Brain pericyte (primary cell): ENCODE measurements at regions not wholly inside any gene's neighbourhood (a gene's known extent, or its start where the extent isn't known, plus 50 kb on each side); places are given as distances from the start of the nearest gene placed in this dataset.
"Not testable (repeated sequence)": the region's sequence is repeated elsewhere in the genome, so short reads cannot be mapped to it uniquely, and the experiment has no call there.

Experiments
- DNase-seq: peaks from one replicate; pipeline ENCODE4 v3.0.0-alpha.2; 2012; ENCODE audit warnings: low read depth, low spot score

DNA sequence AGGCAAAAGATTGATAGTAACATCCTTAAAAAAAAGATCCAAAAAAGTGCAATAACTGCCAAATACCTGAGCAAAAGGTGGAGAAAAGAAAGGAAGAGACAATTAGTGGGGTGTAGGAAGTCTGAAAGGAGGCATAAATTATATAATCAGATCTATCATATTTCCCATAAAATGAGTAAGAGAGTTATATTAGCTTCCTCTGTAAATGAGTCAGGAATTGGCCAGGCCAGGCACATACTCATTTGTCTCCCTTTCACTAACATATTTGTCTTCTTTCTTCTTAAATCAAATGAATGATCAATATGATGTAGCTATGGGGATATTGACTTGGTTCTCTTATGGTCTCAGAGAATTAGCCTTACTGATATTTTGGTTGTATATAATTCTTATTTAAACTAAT, 292.3 kb upstream of the CADM2 start:
- no peak for DNase-seq

DNA sequence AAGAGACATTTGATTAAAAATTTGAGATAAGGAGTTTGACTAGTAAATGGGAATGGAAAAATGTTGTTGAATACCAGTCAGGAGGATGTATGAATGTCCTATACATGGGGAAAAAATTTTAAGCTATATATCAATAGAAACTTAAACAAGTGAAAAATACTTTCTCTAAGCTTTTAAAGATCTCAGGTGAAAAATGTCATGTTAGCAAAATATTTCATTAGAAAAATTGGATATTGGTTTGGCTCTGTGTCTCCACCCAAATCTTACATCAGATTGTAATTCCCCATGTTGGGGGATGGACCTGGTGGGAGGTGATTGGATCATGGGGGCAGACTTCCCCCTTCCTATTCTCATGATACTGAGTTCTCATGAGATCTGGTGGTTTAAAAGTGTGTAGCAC, 279.6 kb upstream of the CADM2 start:
- no peak for DNase-seq

- no peak for DNase-seq
Observed at GRCh38 chr3:84680700-84681099, 278.1 kb upstream of the CADM2 start.

DNA sequence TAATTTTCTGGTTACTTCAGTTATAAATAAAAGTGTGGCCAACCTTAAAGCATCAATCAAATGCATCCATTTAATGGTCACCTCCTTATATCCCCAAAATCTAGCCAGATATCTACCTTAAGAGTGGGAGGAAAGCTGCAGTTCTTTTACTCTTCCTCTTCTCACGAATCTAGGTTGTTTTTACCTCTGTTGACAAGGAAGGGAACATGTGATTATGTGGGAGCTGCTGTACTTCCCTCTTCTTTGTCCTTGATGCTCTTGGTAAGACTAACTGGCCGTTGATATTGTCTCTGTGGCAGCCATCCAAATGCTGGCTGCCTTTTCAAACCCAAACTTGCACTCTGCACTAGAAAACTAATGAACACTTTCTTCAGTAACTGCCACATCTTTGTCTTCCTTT, 275.3 kb upstream of the CADM2 start:
- DNase-seq = no peak

DNA sequence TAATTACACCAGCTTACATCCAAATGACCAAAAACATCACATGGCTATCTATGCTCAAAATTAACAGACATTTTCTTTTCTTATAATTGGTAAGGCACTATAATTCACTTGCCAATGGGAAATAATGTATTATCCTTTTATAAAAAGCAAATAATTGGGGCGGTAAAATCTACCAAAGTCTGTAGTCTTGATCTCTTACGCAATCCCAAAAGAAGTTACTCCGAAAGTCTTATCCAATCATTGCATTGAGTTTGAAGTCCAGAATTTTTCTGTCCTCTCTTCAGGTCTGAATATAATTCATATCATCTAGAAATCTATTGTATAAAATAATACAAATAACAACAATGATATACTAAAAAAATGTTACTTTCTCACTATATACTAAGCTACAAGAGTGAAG, 273.3 kb upstream of the CADM2 start:
- no peak for DNase-seq

GRCh38 chr3:84692261-84692660, 266.5 kb upstream of the CADM2 start:
- DNase-seq = peak; percentile 1

GRCh38 chr3:84710288-84710687, 248.5 kb upstream of the CADM2 start:
- not testable (repeated sequence) for DNase-seq

DNA sequence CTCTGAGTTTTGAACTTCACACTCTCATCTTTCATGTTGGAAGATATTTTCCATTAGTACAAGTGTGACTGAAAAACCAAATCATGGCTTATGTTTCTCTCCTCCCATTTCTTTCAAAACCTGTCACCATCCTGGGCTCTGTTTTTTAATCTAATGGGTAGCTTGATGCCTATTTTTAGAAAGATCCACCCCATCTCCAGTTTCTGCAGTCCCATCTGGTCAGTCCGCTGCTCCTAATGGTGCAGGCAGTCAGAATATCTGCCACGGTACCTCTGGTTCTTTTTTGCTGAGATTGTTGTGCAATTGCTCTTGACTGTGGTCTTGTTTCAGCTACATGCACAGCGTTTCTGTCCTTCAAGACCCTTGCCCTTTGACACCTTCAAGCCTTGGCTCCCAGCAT, 240.9 kb upstream of the CADM2 start:
- no peak for DNase-seq

DNA sequence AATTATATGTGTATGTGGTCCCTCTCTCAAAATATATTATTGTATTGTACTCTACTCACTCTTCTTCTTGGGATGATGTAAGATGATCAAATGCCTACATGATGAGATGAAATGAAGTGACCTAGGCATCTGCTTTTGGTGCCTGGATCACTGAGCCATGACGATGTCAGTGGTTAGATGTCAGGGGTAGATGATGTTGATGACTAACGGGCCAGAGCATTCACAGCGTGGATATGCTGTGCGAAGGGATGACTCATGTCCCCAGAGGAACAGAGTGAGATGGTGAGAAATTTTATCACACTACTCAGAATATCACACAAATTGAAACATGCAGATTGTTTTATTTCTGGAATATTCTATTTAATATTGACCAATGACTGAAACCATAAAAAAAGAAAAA, 233.9 kb upstream of the CADM2 start:
- peak; percentile 15 for DNase-seq

DNA sequence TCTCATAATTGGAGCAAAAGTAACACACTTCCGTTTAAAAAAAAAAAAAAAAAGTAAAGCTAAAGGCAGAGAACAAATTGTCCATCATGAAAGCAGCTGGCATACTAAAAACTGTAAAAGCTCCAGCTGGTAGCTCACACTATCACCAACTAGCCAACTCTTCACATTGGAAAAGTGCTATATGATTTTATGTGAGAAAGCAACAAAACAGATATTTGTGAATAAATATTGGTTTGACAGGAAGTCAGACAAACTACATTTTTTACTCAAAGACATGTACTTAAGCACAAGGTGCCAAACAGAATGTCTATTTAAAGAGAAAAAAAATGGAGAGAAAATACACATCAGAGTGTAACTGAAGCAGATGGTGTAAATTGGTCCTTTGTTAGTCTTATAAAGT, 231.2 kb upstream of the CADM2 start:
- no peak for DNase-seq

- DNase-seq = not testable (repeated sequence)
Observed at GRCh38 chr3:84734731-84735130, 224.1 kb upstream of the CADM2 start.

GRCh38 chr3:84738086-84738485, 220.7 kb upstream of the CADM2 start:
- no peak for DNase-seq

GRCh38 chr3:84742915-84743425, 215.8 kb upstream of the CADM2 start:
- DNase-seq = no peak

DNA sequence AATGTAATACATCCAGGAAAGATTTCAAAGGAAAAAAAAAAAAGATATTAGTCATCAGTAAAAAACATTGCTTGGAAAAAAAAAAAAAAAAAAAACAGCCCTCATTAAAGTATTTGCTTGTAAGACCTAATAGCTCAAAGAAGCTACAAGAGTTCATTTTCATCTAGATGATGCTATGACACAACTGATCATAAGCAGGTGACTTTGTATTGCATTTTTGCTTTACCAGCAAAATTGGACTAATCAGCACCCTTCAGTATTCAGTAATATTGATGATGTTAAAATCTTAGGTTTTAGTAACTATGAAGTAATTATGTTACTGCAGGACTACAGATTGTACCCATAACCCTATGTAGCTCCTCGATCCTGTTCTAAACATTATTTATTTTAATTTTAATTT, 214.7 kb upstream of the CADM2 start:
- no peak for DNase-seq

- DNase-seq = no peak
Observed at GRCh38 chr3:84755860-84756259, 202.9 kb upstream of the CADM2 start.

GRCh38 chr3:84759361-84759760, 199.4 kb upstream of the CADM2 start:
- DNase-seq = no peak

- no peak for DNase-seq
Observed at GRCh38 chr3:84772841-84773240, 185.9 kb upstream of the CADM2 start.

DNA sequence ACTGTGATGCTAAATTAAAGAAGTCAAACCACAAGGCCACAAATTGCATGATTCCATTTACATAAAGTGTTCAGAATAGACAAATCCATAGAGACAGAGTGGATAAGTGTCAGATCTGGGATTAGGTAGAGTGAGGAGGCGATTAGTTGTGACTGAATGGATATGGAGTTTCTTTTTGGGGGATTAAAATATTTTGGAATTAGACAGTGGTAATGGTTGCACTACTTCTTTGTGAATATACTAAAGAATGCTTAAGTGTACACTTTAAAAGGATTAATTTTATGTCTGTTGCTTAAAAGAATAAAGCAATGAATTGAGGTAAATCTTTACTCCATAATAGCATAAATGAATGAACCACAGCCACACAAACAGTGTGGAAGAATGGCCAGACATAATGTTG, 175.5 kb upstream of the CADM2 start:
- no peak for DNase-seq

DNA sequence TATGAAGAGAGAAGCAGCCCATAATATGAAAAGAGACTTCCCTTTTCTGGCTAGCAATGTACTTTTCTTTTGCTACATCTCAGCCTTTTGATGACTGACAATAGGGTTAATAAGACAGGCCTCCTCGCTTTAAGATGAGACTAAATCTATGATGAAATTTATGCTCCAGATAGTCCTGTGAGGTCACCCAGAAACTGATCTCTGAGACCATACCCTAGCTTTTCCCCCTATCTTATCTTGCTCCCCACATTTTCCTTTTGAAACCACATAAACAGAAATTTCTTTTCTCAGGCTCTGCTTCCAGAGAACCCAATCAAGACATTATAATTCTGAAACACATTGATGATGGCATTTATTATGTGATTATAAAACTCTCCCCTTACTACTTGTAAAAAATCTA, 168.8 kb upstream of the CADM2 start:
- no peak for DNase-seq

DNA sequence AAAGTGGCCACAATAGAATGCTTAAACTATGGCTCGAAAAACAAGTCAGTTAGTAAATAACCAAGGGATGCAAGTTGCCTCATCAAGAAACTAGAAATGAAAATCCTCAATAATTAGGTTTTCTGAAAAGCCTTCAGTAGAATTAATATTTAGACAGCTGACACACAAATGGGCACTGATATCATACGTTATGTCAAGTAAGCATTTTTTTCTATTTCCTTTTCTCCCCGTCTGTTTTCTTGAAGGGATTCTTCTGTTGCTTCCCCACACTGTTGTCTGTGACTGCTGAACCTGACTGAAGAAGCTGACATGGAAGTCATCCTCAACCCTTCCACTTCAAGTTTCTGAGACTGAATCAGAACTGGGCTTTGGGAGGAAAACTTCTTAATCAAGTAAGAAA, 151.8 kb upstream of the CADM2 start:
- DNase-seq = no peak

DNA sequence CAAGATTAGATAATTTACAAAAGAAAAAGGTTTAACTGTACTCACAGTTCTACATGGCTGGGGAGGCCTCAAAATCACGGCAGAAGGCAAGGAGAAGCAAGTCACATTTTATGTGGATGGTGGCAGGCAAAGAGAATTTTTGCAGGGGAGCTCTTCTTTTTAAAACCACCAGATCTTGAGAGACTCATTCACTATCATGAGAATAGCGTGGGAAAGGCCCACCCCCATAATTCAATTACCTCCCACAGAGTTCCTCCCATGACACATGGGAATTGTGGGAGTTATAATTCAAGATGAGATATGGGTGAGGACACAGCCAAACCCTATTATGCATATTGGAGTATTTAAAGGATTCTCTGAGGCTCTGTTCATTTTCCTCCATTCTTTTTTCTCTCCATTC, 138.7 kb upstream of the CADM2 start:
- no peak for DNase-seq

DNA sequence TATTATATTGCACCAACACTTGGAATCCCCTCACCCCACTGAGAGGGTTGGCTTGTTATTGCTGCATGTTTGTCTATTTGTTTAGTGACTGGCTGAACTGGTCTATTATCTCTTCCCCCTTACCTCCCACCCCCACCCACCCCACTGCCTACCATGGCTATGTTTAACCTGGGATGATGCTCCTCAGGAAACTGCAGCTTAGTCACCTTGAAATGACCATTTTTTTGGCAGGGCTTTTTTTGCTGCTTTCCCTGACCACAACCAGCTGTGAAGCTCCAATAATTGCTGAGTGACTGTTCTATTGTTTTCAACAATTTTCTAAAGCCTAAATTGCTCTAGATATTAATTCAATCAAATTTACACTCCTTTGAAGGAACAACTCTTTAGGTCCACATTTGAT, 137.9 kb upstream of the CADM2 start:
- DNase-seq = no peak

DNA sequence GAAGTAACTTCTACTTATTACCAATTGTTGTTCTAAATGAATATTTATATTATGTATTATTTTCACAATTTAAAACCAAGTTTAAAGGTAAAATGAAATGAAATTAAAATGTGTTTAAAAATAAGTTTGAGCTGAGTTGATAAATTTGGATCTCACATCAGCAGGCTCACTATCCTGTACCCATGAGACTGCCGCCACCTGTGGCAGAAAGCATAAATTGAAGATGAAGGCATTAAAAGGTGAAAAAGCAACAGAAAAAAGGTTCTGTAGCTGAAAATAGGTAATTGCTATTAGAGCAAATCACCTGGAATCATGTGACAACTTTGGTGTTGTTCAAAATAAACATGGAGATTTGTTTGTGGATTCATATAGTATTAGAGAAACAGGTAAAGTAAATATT, 133.0 kb upstream of the CADM2 start:
- DNase-seq = no peak

DNA sequence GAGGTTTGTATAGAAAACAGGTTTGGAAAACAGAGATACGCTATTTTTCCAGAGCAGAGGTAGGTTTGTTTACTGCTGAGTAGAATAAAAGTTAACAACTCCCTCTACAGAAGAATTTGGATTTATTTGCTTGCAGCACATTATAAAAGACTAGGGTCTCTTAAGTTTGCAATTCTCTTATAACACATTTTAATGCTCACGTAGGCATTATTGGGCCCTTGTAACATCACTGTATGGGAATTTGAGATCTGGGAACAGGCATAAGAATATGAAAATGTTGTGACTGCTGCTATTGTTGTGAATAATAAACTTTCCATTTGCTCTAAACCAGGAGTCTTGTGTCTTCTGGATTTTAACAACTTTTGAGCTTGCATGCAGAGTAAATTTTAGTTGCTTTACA, 128.3 kb upstream of the CADM2 start:
- DNase-seq = no peak

DNA sequence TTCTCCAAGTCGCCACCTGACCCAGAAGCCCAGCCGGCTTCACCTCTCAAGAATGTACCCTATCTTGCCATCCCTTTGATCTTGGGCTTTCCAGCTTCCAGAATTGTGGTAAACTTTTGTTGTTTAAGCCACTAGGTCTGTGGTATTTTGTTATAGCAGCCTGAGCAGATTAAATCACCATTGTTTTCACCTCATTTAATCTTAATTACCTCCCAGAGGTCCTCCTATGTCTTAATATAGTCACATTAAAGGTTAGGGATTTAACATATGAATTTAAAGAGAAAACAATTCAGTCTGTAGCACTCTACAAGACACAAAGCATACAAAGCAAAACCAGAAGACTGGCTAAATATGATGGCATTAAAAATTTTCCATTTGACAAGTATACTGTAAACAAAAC, 123.4 kb upstream of the CADM2 start:
- DNase-seq = no peak
